DMS153 treated with DMSO at 0.1 percent for 48 hours (cell line): ENCODE measurements at regions not wholly inside any gene's neighbourhood (a gene's known extent, or its start where the extent isn't known, plus 50 kb on each side); places are given as distances from the start of the nearest gene placed in this dataset.
"Not testable (repeated sequence)": the region's sequence is repeated elsewhere in the genome, so short reads cannot be mapped to it uniquely, and the experiment has no call there.

ENCODE experiments used
- DNase-seq: peaks from one replicate; lab custom pipeline; 2025; ENCODE audit not compliant: unreplicated experiment; lab: John Stamatoyannopoulos, UW

DNA sequence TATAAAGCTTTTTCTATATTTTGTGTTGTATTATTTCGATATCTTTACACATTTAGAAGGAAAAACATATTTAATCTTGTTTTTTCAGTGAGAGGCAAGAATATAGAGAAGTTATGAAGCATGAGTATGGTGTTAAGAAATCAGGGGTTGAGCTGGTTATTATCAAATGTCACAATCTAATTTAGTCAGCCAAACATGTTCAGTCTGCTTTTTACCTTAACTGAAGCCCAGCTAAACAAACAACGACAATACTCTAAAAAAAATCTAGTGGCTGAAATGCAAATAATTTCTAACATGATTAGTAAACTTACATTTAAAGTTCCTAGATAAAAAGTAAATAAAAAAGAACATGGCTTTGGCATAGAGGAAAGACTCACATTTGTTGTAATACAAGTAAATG is 433.8 kb upstream of the NRSN1 start:
- no peak for DNase-seq

DNA sequence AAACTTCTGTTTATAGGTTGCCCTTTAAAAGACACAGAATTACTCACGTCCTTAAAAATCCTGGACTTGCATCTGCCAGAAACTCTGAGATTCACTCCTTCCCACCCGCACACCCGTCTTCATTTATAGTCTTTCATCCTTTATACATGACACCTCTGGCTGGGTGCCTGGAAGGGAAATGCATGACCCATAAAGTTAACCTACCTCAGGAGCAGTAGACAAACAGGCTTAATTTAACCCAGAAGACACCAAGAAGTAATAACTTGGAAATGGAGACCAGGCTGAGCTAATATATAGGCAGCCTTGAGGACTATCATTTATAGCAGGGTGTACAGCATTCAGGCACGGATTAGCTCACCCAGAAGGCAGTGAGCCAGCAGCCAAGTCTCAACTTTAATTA is 429.0 kb upstream of the NRSN1 start:
- DNase-seq: no peak

DNA sequence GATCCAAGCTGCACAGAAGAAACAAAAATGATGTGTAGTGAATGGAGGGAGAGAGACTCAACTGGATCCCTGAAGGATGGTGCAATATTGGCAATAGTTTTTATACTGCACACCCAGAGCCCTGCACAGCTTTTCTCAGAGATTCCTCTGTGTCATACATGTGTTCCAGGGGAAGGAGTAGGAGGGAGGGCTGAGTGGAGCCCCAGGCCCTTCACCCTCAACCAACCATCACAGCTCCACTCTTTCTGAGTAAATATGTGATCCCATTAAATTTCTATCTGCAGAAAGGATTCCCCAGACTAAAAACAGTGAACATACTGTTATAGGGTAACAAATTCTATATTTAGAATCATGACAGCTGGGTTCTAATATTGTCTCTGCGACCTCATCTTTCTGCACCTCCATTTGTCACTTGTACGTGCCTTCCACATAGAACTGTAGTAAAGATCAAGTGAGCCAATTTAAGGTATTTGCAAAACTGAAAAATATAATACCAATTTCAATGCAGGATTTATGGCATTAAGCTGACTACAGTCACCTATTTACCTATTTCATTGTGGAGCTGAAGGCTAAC is 421.4 kb upstream of the NRSN1 start:
- no peak for DNase-seq

DNA sequence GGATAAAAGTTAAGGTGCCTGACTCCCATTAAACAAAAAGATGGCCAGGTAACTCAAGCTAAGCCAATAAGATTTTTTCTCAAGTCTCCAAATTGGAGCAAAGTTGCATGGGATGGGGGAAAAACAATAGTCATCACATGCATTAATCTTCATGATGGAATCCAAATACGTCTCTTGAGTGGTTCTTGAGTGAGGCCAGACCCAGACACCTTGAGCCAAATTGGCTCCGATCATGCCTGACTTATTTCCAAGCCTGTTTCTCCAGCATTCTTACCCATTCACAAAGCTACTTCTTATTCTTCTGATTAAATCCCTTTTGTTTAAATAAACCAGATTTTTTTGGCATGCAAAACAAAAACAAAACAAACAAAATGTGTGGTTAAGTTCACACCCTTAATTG is 420.3 kb upstream of the NRSN1 start:
- DNase-seq: no peak

DNA sequence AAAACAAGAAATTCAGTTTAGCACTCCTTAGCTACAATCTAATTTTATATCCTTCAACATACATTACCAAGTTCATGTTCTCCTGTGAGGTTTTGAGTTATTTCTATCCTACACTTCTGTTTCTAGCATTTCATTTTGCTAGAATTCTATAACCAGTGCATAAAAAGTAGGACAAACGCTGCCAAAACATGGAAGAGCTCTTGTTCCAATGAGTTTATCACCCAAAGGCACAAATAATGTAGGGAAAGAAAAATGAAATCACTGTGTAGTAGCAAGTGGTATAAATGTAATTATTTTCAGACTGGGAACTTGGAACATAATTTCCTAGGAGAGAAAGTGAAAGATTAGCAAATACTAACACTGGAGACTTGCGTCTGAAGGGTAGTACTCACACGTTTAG is 413.3 kb upstream of the NRSN1 start:
- no peak for DNase-seq

DNA sequence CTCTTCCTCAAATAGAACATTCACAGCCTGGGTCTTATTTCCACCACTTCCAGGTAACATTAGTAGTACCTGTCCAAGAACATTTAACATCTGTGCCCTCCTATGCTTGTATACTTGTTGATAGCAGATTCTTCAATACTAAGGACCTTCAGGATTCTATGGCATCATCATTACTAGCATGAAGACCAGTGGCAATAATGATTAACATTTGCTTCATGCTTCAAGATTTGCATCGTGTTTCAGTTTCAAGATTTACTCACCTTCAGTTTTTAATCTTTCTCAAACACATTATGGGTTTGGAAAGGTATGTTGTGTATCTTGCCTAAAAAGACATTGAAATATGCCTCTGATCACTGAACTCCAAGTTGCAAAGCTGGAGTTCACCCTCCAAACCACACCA is 412.8 kb upstream of the NRSN1 start:
- DNase-seq: no peak

DNA sequence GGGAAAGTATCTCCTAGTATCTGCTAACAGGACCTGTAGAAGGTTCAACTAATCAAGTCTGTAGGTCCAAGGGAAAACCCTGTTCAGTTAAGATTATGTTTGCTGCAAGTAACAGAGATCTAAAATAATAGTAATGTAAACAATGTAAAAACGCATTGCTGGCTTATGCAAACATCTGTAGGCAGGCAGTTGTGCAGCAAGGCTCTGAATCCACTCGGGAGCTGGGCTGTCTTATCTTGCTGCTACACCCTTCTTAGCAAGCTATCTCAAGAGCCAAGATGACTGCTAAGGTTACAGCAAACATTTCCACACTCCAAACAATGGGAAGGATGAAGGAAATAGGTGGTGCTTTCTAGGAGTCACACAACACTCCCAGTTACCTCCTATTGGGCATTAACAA is 397.3 kb upstream of the NRSN1 start:
- DNase-seq: no peak

DNA sequence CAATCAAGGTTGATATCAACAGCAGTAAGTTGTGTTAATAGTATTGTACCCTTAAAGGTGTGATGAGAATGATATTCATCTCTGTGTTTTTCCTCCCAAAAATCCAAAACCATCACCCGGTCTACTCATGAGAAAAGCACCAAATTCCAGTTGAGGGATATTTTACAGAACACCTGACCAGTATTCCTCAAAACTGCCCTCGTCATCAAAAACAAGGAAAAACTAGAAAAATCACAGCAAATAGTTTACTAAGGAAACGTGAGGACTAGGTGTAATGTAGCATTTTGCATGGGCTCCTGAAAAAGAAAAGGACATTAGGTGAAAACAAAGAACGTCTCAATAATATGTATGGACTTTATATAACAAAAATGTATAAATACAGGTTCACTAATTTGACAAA is 394.4 kb upstream of the NRSN1 start:
- DNase-seq: no peak

DNA sequence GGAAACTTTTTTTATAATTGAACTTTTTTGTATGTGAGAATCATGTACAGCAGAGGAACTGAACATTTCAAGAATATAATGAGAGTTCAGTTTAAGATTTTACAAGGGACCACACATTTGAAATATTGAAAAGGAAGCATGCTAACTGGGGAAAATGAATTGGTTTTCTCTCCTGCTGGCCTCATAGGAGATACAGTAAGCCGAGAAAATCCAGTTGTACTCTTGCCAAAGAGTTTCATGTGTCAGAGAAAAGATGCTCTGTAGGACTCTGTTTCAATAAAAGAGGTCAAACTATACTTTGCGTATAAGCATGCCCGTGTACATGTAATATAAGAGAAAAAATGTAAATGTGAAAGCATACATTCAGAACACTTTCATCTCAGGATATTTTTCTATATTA is 393.5 kb upstream of the NRSN1 start:
- no peak for DNase-seq

DNA sequence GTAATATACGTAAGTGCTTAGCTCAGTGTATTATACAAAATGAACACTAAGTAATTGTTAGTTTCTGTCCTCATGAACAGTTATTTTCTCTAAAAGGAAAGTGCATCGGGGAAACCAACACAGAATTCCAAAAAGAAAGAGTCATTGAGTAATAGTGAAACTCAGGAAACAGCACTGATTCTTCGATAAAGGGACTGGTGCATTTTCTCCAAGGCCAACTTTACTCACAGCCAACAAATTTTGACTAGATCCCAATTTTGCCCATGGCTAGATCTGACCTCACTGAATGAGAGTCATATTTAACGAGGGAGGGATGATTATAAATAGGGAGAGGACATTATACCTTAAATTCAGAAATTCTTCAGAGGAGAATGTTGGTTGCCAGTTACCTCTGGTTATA is 390.9 kb upstream of the NRSN1 start:
- no peak for DNase-seq

DNA sequence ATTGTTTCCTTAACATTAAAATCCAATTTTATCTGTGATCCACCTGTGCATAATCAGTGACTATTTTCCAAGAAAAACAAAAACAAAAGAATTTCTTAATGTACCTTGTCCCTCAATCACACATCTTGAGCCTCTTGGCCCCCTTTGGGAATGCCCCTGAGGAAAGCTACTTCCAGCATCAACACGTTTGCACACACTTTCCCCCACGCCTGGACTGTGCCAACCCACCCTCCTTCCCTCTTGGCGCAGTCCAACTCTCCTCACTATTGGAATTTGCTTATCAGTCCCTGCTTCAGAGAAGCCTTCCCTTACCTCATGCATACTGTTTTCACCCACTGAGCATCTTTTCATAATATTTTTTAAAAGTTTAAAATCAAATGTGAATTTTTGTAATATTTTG is 389.4 kb upstream of the NRSN1 start:
- DNase-seq: no peak

DNA sequence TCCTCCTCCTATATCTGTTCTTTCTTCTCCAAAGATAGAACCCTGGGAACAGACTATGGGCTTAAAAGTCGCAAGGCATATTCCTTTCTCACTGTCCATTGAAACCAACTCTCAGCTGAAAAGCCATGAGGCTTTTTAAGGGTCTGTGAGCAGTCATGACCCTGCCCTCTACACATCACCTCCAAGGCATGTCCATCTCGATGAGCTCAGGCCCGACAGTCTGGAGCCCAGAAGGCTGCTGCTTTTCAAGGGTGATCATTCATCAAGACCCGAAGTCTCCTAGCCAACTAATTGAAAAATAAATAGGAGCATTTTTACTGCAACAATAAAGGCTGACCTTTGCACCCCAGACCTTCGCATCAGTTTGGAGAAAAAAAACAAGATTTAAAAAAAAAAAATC is 378.8 kb upstream of the NRSN1 start:
- no peak for DNase-seq

DNA sequence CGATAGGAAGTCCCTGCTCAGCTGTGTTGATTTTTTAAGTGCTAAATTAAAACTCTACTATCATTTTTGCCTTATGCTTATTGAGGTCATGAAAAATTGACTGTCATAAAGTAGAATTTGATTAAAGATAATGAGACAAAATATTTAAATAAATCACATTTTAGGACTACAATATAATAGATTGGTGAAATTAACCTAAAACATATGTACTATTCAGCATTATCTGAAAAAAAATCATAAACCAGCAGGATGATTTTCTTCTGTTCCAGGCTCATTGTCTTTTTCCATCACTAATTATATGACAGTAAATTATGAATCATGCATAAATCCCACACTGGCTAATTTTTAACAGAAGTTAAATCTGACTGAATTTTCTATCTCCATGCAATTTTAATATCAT is 373.6 kb upstream of the NRSN1 start:
- DNase-seq: no peak

DNA sequence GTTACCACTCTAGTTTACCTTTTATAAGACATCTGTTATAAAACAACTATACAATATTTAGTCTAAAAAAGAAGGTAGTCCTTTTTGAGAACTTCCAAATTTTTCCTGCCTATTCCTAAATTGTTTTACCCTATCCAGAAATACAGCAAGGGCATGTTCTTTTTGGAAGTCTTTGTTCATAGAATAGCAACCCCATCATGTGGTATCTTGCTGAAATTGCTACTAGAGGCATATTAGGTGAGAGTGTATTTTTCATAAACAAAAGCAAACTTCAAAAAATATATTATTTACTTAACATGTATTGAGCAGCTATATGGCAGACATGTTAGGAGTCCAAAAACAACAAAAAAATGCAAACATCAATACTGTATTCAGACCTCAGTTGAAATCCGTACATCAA is 371.8 kb upstream of the NRSN1 start:
- no peak for DNase-seq

DNA sequence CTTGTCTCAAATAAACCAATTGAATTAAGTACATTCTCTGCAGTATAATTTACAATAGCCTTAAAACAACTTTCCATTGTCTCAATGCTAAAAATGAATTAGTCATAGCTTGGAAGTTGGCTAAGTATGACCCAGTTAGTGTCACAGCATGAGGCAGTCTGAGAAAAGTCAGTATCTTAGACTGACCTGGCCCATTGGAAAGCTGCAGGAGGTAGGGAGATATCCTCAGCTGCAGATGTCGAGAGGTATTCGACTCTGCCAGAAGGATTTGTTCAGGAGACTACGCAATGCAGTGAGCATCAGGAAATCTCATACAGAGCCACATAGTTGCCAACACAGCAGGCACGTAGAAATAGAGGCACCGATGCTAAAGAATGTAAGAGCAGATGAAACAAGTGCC is 350.9 kb upstream of the NRSN1 start:
- no peak for DNase-seq

DNA sequence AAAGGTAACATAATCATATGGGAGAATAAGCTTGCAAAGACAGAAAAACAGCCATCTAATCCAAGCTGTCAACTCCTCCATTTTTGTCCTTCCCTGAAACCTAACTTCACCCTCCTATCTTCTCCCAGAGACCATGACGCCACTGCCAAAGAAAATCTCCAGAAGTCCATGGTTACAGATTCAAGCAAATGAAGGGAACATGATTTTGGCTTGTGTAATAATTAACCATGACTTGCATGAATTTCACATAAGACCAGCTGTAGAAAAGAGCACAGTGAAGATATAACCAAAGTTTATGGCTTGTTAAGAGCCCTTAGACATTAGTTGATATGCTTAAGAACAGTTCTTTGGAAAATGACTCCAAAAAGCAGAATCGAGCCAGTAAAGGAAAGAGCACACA is 342.1 kb upstream of the NRSN1 start:
- DNase-seq: no peak

DNA sequence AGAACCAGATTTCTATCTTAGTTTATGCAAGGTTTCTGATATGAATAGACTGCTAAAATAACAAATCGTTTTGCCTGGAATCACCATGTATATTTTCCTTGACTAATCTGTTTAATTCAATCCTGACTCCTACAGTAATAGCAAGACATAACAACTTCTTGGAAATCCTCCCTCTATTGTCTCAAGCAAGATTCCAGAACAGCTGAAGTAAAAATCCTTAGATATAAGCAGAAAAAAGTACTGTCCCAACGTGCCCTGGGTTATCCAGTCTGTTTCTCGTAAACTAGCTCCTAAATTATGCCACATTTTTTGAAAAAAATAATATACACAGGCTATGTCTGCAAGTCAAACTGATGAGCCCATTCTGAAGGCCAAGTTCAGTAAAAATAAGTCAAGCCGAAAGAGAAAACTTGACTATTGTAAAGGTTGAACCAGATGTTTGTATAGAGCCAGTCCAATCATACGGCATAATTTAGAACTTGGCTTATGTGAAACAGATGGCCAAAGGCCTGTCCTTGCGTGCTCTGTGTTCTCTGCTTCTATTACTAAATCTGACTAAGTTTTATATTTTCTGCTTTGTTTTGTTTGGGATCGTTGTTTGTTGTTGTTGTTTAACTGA is 341.6 kb upstream of the NRSN1 start:
- no peak for DNase-seq

DNA sequence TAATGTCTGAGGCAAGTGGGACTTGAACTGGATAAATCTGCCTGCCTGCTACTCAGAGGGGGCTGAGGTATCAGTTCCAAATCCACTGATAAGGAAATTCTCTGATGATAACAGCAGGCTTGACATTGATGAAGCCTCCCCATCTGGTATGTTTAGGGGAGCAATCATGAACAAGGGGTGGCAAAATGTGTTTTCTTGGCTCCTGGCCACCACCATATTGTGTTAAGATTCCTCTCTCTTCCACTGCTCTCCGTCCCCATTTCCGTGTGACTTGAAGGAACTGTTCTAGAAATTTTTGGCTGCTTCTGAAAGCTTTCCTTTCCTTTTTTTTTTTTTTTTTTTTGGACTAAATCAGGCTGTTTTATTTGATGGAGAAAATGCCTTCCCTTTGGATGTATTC is 335.3 kb upstream of the NRSN1 start:
- DNase-seq: no peak

DNA sequence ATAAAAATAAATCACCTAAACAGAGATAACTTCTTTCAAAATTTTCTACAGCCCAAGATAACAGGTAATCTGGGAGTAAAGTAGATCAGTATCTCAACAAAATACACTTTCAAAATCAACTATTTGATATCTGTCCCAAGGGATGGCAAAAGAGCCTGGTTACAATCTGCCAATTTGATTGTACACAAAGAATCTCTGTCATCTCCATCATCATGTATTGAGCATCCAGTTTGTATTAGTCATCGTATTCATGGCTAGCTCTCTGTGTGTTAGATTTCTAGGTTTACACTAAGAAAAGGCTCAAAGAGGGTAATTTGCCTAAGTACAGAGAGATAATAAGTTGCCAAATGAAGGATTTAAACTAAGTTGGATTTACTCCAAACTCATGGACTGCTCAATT is 329.0 kb upstream of the NRSN1 start:
- no peak for DNase-seq

DNA sequence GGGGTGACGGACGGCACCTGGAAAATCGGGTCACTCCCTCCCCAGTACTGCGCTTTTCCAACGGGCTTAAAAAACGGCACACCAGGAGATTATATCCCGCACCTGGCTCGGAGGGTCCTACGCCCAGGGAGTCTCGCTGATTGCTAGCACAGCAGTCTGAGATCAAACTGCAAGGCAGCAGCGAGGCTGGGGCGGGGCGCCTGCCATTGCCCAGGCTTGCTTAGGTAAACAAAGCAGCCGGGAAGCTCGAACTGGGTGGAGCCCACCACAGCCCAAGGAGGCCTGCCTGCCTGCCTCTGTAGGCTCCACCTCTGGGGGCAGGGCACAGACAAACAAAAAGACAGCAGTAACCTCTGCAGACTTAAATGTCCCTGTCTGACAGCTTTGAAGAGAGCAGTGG is 321.7 kb upstream of the NRSN1 start:
- DNase-seq: not testable (repeated sequence)

DNA sequence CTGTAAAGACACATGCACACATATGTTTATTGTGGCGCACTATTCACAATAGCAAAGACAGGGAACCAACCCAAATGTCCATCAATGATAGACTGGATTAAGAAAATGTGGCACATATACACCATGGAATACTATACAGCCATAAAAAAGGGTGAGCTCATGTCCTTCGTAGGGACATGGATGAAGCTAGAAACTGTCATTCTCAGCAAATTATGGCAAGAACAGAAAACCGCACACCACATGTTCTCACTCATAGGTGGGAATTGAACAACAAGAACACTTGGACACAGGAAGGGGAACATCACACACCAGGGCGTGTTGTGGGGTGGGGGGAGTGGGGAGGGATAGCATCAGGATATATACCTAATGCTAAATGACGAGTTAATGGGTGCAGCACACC is 304.9 kb upstream of the NRSN1 start:
- DNase-seq: not testable (repeated sequence)

DNA sequence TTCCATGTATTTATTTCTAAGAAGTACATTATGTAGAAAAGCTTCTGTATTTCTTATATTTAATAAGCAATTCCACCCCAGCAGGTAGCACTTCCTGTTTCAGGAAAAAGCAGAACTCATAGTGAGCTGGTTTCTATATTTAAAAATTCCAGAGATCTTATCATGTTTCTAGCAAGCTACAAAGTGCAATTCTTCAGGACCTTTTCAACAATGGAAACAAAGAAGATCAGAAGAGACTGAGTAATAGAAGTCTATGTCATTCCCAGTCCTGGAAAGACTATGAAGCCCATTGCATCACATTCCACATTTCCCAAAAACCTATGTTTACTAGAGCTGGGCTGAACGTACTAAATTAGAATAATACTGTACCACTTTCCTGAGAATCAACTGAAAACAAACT is 302.6 kb upstream of the NRSN1 start:
- DNase-seq: no peak

DNA sequence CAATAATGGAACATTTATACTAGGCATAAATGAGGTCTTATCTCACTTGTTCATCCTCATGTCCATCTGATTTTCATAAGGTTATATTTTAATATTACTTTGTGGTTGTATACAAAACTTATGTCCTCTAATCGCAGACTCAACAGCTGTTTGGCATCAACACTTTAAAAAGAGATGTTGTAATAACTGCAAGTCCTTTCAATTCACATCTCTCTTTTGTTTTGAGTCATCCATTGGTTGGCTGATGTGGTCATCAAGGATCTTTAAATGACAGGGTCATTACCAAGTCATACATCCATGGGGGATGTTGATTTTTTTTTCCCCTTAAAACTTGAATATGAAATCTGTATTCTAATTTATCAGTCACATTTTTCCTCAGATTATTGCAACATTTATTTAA is 299.4 kb upstream of the NRSN1 start:
- DNase-seq: no peak

DNA sequence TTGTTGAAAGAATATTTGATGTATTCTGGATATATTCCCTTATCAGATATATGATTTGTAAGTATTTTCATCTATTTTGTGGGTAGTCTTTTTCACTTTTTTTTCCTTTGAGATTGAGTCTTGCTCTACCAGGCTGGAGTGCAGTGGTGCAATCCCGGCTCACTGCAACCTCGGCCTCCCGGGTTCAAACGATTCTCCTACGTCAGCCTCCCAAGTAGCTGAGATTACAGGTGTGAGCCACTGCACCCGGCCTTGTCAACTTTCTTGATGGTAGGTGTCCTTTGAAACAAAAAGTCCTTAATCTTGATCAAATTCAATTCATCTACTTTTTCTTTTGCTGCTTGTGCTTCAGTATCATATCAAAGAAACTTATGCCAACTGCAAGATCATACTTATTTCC is 297.2 kb upstream of the NRSN1 start:
- no peak for DNase-seq
